ENCODE measurements at regions not wholly inside any gene's neighbourhood (a gene's known extent, or its start where the extent isn't known, plus 50 kb on each side); places are given as distances from the start of the nearest gene placed in this dataset.

GRCh38 chrX:39047174-39047573, 245.9 kb downstream of the MID1IP1 start:
- in situ Hi-C loops (cut with HindIII; ENCODE audit: low sequenced_read_pairs) = no loop called here
- no peak overlapping the region for H3K4me3 ChIP-seq (ENCODE audit: low read depth, low read length)
- TF ChIP-seq CTCF (IDR thresholded peaks at IDR 0.05; ENCODE audit: low read depth, low read length, missing control alignments) = no peak
- no peak for DNase-seq (ENCODE audit: low read depth)

- DNase-seq (ENCODE audit: low read depth) = no peak
- H3K4me3 ChIP-seq (ENCODE audit: low read depth, low read length) = no peak overlapping the region
- TF ChIP-seq CTCF (IDR thresholded peaks at IDR 0.05; ENCODE audit: low read depth, low read length, missing control alignments) = no peak
- in situ Hi-C loops (cut with HindIII; ENCODE audit: low sequenced_read_pairs) = no loop called here
Measured at GRCh38 chrX:39049975-39050374, 248.7 kb downstream of the MID1IP1 start.

- TF ChIP-seq CTCF (IDR thresholded peaks at IDR 0.05; ENCODE audit: low read depth, low read length, missing control alignments) = no peak
- no peak overlapping the region for H3K4me3 ChIP-seq (ENCODE audit: low read depth, low read length)
- in situ Hi-C loops (cut with HindIII; ENCODE audit: low sequenced_read_pairs) = no loop called here
- DNase-seq (ENCODE audit: low read depth) = no peak
Measured at GRCh38 chrX:39050427-39050826, 249.2 kb downstream of the MID1IP1 start.

GRCh38 chrX:39052751-39053150, 251.5 kb downstream of the MID1IP1 start:
- no peak for TF ChIP-seq CTCF (IDR thresholded peaks at IDR 0.05; ENCODE audit: low read depth, low read length, missing control alignments)

GRCh38 chrX:39058724-39059123, 257.5 kb downstream of the MID1IP1 start:
- in situ Hi-C loops (cut with HindIII; ENCODE audit: low sequenced_read_pairs) = no loop called here
- no peak for DNase-seq (ENCODE audit: low read depth)
- TF ChIP-seq CTCF (IDR thresholded peaks at IDR 0.05; ENCODE audit: low read depth, low read length, missing control alignments) = no peak
- no peak overlapping the region for H3K4me3 ChIP-seq (ENCODE audit: low read depth, low read length)

More at GRCh38 chrX:39052751-39053150, 251.5 kb downstream of the MID1IP1 start:
- H3K4me3 ChIP-seq (ENCODE audit: low read depth, low read length) = no peak overlapping the region
- no peak for DNase-seq (ENCODE audit: low read depth)
- in situ Hi-C loops (cut with HindIII; ENCODE audit: low sequenced_read_pairs) = no loop called here

- TF ChIP-seq CTCF (IDR thresholded peaks at IDR 0.05; ENCODE audit: low read depth, low read length, missing control alignments) = no peak
- DNase-seq (ENCODE audit: low read depth) = no peak
- in situ Hi-C loops (cut with HindIII; ENCODE audit: low sequenced_read_pairs) = no loop called here
Measured at GRCh38 chrX:39059866-39060265, 258.6 kb downstream of the MID1IP1 start.

GRCh38 chrX:39063037-39063436, 261.8 kb downstream of the MID1IP1 start:
- in situ Hi-C loops (cut with HindIII; ENCODE audit: low sequenced_read_pairs) = no loop called here
- no peak overlapping the region for H3K4me3 ChIP-seq (ENCODE audit: low read depth, low read length)
- no peak for TF ChIP-seq CTCF (IDR thresholded peaks at IDR 0.05; ENCODE audit: low read depth, low read length, missing control alignments)
- no peak for DNase-seq (ENCODE audit: low read depth)

More at GRCh38 chrX:39059866-39060265, 258.6 kb downstream of the MID1IP1 start:
- H3K4me3 ChIP-seq (ENCODE audit: low read depth, low read length) = no peak overlapping the region
